Panc1 (cell line): ENCODE measurements at regions not wholly inside any gene's neighbourhood (a gene's known extent, or its start where the extent isn't known, plus 50 kb on each side); places are given as distances from the start of the nearest gene placed in this dataset.
"Not testable (repeated sequence)": the region's sequence is repeated elsewhere in the genome, so short reads cannot be mapped to it uniquely, and the experiment has no call there.

Experiments used
- POLR2AphosphoS5 ChIP-seq: IDR thresholded peaks from 2 replicates; pipeline ENCODE4 v1.6.1; 2012; ENCODE audit warnings: mild to moderate bottlenecking, low read depth, low read length, moderate library complexity
- SIN3A ChIP-seq: IDR thresholded peaks from 2 replicates; pipeline ENCODE4 v1.6.1; 2012; ENCODE audit warnings: low read depth, mild to moderate bottlenecking, low read length, moderate library complexity, borderline replicate concordance; ENCODE audit not compliant: insufficient read depth
- TCF7L2 ChIP-seq: IDR thresholded peaks from 2 replicates; pipeline ENCODE4 v1.6.1; 2011; ENCODE audit warnings: mild to moderate bottlenecking, low read depth, low read length, inconsistent platforms
- TF ChIP-seq, protein P1 (sequence below): fragments of 450-650 bp; IDR thresholded peaks from 2 replicates; pipeline ENCODE4 v1.5.1; 2017; ENCODE audit warnings: mild to moderate bottlenecking
- TF ChIP-seq, protein P2 (sequence below), 2 experiments: IDR thresholded peaks; 2 replicates each; pipeline ENCODE4 v1.6.1; 2011 to 2012; ENCODE audit warnings: low read depth in 2 of 2, control low read depth in 1 of 2, low read length in 1 of 2, mild to moderate bottlenecking in 1 of 2, moderate library complexity in 1 of 2; ENCODE audit not compliant: insufficient read depth in 1 of 2

DNA sequence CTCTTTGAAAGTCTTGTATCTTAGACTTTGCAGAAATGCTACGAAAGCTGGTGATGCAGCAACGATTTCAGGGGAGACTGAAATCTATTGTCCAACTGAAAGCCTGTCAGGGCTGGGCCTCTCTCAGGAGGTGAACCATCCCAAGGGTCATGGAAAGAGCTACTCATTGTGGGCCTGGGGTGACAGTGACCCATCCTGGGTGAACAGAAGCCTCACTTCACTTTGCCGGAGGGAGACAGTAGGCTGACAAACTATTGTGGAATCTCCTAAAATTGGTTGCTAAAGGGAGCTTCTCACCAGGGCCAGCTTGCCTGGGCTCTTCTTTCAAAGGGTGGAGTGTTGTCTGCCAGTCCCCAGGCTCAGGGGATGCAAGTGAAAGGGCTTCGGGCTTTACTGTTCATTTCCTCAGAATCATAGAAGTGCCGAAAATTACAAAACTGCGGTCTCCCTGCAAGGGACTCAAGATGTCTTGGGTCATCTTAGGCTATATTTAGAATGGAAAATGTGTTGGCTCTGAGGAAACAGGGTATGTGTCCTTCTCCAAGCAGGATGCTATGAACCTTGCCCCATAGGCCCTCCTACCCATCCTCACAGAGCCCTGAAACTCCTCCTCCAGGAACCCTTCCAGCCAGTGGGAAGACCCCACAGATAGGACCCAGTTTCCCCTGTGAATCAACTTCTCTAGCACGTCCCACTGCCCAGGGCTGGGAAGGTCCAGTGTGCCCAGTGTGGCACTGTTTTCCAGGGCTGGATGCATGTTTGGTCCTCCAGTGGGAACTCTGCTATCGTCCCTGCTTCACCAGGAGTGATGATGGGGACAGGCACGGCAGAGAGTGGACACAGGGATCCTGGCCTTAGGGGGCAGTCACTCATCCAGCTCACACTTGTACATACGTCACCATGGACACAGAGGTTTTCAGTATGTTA lies 173.4 kb upstream of the PLGLB2 start:
- TF ChIP-seq, protein P1, sequence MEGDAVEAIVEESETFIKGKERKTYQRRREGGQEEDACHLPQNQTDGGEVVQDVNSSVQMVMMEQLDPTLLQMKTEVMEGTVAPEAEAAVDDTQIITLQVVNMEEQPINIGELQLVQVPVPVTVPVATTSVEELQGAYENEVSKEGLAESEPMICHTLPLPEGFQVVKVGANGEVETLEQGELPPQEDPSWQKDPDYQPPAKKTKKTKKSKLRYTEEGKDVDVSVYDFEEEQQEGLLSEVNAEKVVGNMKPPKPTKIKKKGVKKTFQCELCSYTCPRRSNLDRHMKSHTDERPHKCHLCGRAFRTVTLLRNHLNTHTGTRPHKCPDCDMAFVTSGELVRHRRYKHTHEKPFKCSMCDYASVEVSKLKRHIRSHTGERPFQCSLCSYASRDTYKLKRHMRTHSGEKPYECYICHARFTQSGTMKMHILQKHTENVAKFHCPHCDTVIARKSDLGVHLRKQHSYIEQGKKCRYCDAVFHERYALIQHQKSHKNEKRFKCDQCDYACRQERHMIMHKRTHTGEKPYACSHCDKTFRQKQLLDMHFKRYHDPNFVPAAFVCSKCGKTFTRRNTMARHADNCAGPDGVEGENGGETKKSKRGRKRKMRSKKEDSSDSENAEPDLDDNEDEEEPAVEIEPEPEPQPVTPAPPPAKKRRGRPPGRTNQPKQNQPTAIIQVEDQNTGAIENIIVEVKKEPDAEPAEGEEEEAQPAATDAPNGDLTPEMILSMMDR = not testable (repeated sequence)
- TF ChIP-seq POLR2AphosphoS5, SIN3A, TCF7L2: not testable (repeated sequence)
- TF ChIP-seq, protein P2, sequence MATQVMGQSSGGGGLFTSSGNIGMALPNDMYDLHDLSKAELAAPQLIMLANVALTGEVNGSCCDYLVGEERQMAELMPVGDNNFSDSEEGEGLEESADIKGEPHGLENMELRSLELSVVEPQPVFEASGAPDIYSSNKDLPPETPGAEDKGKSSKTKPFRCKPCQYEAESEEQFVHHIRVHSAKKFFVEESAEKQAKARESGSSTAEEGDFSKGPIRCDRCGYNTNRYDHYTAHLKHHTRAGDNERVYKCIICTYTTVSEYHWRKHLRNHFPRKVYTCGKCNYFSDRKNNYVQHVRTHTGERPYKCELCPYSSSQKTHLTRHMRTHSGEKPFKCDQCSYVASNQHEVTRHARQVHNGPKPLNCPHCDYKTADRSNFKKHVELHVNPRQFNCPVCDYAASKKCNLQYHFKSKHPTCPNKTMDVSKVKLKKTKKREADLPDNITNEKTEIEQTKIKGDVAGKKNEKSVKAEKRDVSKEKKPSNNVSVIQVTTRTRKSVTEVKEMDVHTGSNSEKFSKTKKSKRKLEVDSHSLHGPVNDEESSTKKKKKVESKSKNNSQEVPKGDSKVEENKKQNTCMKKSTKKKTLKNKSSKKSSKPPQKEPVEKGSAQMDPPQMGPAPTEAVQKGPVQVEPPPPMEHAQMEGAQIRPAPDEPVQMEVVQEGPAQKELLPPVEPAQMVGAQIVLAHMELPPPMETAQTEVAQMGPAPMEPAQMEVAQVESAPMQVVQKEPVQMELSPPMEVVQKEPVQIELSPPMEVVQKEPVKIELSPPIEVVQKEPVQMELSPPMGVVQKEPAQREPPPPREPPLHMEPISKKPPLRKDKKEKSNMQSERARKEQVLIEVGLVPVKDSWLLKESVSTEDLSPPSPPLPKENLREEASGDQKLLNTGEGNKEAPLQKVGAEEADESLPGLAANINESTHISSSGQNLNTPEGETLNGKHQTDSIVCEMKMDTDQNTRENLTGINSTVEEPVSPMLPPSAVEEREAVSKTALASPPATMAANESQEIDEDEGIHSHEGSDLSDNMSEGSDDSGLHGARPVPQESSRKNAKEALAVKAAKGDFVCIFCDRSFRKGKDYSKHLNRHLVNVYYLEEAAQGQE (IDR thresholded peaks at IDR 0.05; ENCODE audit: insufficient read depth in 1 of 2, low read depth in 2 of 2, low read length in 1 of 2) = not testable (repeated sequence)
